DLD1 (cell line): ENCODE measurements at regions not wholly inside any gene's neighbourhood (a gene's known extent, or its start where the extent isn't known, plus 50 kb on each side); places are given as distances from the start of the nearest gene placed in this dataset.

Experiments
- in situ Hi-C: cut with HindIII; loops from 2 replicates; pipeline ENCODE4 v1.10.0; 2017; ENCODE audit warnings: low sequenced_read_pairs

- in situ Hi-C loops, result no loop called here
Observed at GRCh38 chr1:98428864-98429263, 232.7 kb upstream of the SNX7 start.

GRCh38 chr1:98427664-98428063, 233.9 kb upstream of the SNX7 start:
- in situ Hi-C loops, result no loop called here

GRCh38 chr1:98426092-98426491, 235.4 kb upstream of the SNX7 start:
- in situ Hi-C loops, result no loop called here

GRCh38 chr1:98422816-98423215, 238.7 kb upstream of the SNX7 start:
- in situ Hi-C loops, result no loop called here

GRCh38 chr1:98421085-98421435, 240.5 kb upstream of the SNX7 start:
- in situ Hi-C loops, result no loop called here

GRCh38 chr1:98420376-98421084, 241.0 kb upstream of the SNX7 start:
- in situ Hi-C loops, result no loop called here

- in situ Hi-C loops, result no loop called here
Observed at GRCh38 chr1:98417820-98418219, 243.7 kb upstream of the SNX7 start.

- in situ Hi-C loops, result no loop called here
Observed at GRCh38 chr1:98410082-98410481, 251.4 kb upstream of the SNX7 start.

GRCh38 chr1:98406352-98407088, 255.0 kb upstream of the SNX7 start:
- in situ Hi-C loops, result no loop called here

GRCh38 chr1:98405581-98406074, 255.9 kb upstream of the SNX7 start:
- in situ Hi-C loops, result no loop called here

- in situ Hi-C loops, result no loop called here
Observed at GRCh38 chr1:98404866-98405265, 256.7 kb upstream of the SNX7 start.

- in situ Hi-C loops, result no loop called here
Observed at GRCh38 chr1:98403963-98404480, 257.5 kb upstream of the SNX7 start.

- in situ Hi-C loops, result no loop called here
Observed at GRCh38 chr1:98402860-98403259, 258.7 kb upstream of the SNX7 start.

- in situ Hi-C loops, result no loop called here
Observed at GRCh38 chr1:98400446-98400845, 261.1 kb upstream of the SNX7 start.

- in situ Hi-C loops, result no loop called here
Observed at GRCh38 chr1:98399218-98399617, 262.3 kb upstream of the SNX7 start.

- in situ Hi-C loops, result no loop called here
Observed at GRCh38 chr1:98398649-98399048, 262.9 kb upstream of the SNX7 start.

GRCh38 chr1:98398092-98398491, 263.4 kb upstream of the SNX7 start:
- in situ Hi-C loops, result no loop called here

- in situ Hi-C loops, result no loop called here
Observed at GRCh38 chr1:98393719-98394118, 267.8 kb upstream of the SNX7 start.

- in situ Hi-C loops, result no loop called here
Observed at GRCh38 chr1:98391175-98391574, 270.3 kb upstream of the SNX7 start.

- in situ Hi-C loops, result no loop called here
Observed at GRCh38 chr1:98389809-98390208, 271.7 kb upstream of the SNX7 start.

GRCh38 chr1:98388441-98388840, 273.1 kb upstream of the SNX7 start:
- in situ Hi-C loops, result no loop called here

- in situ Hi-C loops, result no loop called here
Observed at GRCh38 chr1:98387701-98388100, 273.8 kb upstream of the SNX7 start.
